H1 (cell line): ENCODE measurements at regions not wholly inside any gene's neighbourhood (a gene's known extent, or its start where the extent isn't known, plus 50 kb on each side); places are given as distances from the start of the nearest gene placed in this dataset.

ENCODE experiments used
- ASH2L ChIP-seq: fragments of 200-600, 300-600 bp; sonication (generic); IDR thresholded peaks from one replicate; pipeline ENCODE4 v1.7.1; 2017; ENCODE audit warnings: low read length
- MAFK ChIP-seq: IDR thresholded peaks from 2 replicates; pipeline ENCODE4 v1.6.1; 2012; ENCODE audit warnings: low read depth, mild to moderate bottlenecking, improper control_type of control experiment, low read length
- NRF1 ChIP-seq: IDR thresholded peaks from 2 replicates; pipeline ENCODE4 v1.6.1; 2011; ENCODE audit warnings: mild to moderate bottlenecking, low read depth, low read length, improper control_type of control experiment
- POLR2A ChIP-seq, 2 experiments: IDR thresholded peaks; 1 replicate in 1 of 2; 2 replicates in 1 of 2; pipeline ENCODE4 v1.6.1; 2011; ENCODE audit warnings: low read depth in 2 of 2, low read length in 2 of 2, mild to moderate bottlenecking in 2 of 2; ENCODE audit errors: control extremely low read depth in 1 of 2
- RFX5 ChIP-seq: IDR thresholded peaks from 2 replicates; pipeline ENCODE4 v1.6.1; 2011; ENCODE audit warnings: low read depth, low read length, improper control_type of control experiment, borderline replicate concordance
- RNF2 ChIP-seq: fragments of 200-900, 300-1000 bp; sonication (generic); IDR thresholded peaks from 2 replicates; pipeline ENCODE4 v1.7.1; 2016; ENCODE audit warnings: borderline replicate concordance, low read depth, mild to moderate bottlenecking, antibody characterized with exemption, low read length; ENCODE audit not compliant: poor library complexity, severe bottlenecking; ENCODE audit errors: missing control alignments
- TBP ChIP-seq: IDR thresholded peaks from 2 replicates; pipeline ENCODE4 v1.6.1; 2011; ENCODE audit warnings: low read depth, low read length, improper control_type of control experiment
- YY1 ChIP-seq: IDR thresholded peaks from 2 replicates; pipeline ENCODE4 v1.6.1; 2011; ENCODE audit warnings: low read depth, mild to moderate bottlenecking, low read length
- TF ChIP-seq, protein P1 (sequence below), 3 experiments: IDR thresholded peaks; 1 replicate in 2 of 3; 2 replicates in 1 of 3; pipeline versions ENCODE4 v1.5.1 to v1.6.1; 2011; ENCODE audit warnings: low read length in 3 of 3, mild to moderate bottlenecking in 3 of 3, inconsistent platforms in 2 of 3, low read depth in 1 of 3, moderate library complexity in 1 of 3; ENCODE audit not compliant: insufficient read depth in 1 of 3; ENCODE audit errors: control extremely low read depth in 1 of 3

DNA sequence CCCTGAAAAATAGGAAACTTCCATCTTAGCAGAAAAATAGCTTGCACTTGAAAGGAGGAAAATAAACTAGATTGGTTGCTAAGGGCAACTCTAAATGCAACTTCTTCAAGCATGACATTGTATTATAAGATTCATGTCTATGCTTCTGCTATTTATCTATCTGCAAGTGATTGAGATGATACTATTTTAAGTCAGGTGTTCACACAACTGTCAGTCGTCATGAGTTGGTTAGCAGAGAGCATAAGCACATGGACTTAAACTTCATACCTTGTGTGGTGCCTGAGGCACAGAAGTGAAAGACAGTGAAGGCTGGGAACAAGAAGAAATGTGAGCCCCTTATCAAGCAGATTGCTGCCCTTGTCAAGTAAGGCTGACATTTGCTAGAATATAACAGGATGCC lies 82.9 kb downstream of the SLITRK5 start:
- TF ChIP-seq YY1 = no peak
- TF ChIP-seq, protein P1, sequence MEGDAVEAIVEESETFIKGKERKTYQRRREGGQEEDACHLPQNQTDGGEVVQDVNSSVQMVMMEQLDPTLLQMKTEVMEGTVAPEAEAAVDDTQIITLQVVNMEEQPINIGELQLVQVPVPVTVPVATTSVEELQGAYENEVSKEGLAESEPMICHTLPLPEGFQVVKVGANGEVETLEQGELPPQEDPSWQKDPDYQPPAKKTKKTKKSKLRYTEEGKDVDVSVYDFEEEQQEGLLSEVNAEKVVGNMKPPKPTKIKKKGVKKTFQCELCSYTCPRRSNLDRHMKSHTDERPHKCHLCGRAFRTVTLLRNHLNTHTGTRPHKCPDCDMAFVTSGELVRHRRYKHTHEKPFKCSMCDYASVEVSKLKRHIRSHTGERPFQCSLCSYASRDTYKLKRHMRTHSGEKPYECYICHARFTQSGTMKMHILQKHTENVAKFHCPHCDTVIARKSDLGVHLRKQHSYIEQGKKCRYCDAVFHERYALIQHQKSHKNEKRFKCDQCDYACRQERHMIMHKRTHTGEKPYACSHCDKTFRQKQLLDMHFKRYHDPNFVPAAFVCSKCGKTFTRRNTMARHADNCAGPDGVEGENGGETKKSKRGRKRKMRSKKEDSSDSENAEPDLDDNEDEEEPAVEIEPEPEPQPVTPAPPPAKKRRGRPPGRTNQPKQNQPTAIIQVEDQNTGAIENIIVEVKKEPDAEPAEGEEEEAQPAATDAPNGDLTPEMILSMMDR (IDR thresholded peaks at IDR 0.05; ENCODE audit: control extremely low read depth in 1 of 3, insufficient read depth in 1 of 3, low read depth in 1 of 3, low read length in 3 of 3) = no peak
- TF ChIP-seq TBP = no peak
- no peak for TF ChIP-seq POLR2A (IDR thresholded peaks at IDR 0.05; ENCODE audit: control extremely low read depth in 1 of 2, low read depth in 2 of 2, low read length in 2 of 2)
- no peak for TF ChIP-seq ASH2L
- TF ChIP-seq MAFK = no peak
- no peak for TF ChIP-seq NRF1
- no peak for TF ChIP-seq RFX5
- no peak for TF ChIP-seq RNF2
